ACC112 (cell line): ENCODE measurements at regions not wholly inside any gene's neighbourhood (a gene's known extent, or its start where the extent isn't known, plus 50 kb on each side); places are given as distances from the start of the nearest gene placed in this dataset.
A peak's percentile ranks its signal among the peaks of the same experiment; 100 is the strongest.
"Not testable (repeated sequence)": the region's sequence is repeated elsewhere in the genome, so short reads cannot be mapped to it uniquely, and the experiment has no call there.

ENCODE experiments used
- H2AFZ ChIP-seq: fragments of 200-600 bp; sonication (generic); one replicate; pipeline ENCODE4 v1.6.0; 2017; ENCODE audit warnings: antibody characterized with exemption, low read length; ENCODE audit not compliant: unreplicated experiment
- H3K27ac ChIP-seq: fragments of 200-600 bp; sonication (generic); 2 replicates; pipeline ENCODE4 v1.5.1; 2014; ENCODE audit warnings: low read depth, mild to moderate bottlenecking, antibody characterized with exemption, low read length, moderate library complexity
- H3K27me3 ChIP-seq: fragments of 200-600 bp; sonication (generic); 2 replicates; pipeline ENCODE4 v1.6.1; 2014; ENCODE audit warnings: mild to moderate bottlenecking, antibody characterized with exemption, low read length, moderate library complexity, mixed read lengths; ENCODE audit not compliant: insufficient read depth
- H3K36me3 ChIP-seq: fragments of 200-600 bp; sonication (generic); 2 replicates; pipeline ENCODE4 v1.6.1; 2016; ENCODE audit warnings: mild to moderate bottlenecking, antibody characterized with exemption, low read length, moderate library complexity, mixed read lengths; ENCODE audit not compliant: insufficient read depth
- H3K4me1 ChIP-seq: fragments of 200-600 bp; sonication (generic); one replicate; pipeline ENCODE4 v1.6.1; 2016; ENCODE audit warnings: low read length, mixed read lengths; ENCODE audit not compliant: insufficient read depth, unreplicated experiment, control insufficient read depth
- H3K4me3 ChIP-seq: fragments of 200-600 bp; sonication (generic); 2 replicates; pipeline ENCODE4 v1.5.1; 2014; ENCODE audit warnings: mild to moderate bottlenecking, low read depth, low read length
- H3K79me2 ChIP-seq: fragments of 200-600 bp; sonication (generic); one replicate; pipeline ENCODE4 v1.6.0; 2016; ENCODE audit warnings: low read length; ENCODE audit not compliant: control insufficient read depth, unreplicated experiment, insufficient read depth

- H3K36me3 ChIP-seq: no peaks in the 10 kb centered on the region
- no peaks in the 10 kb centered on the region for H3K79me2 ChIP-seq
- H3K4me1 ChIP-seq: no peaks in the 10 kb centered on the region
- H3K4me3 ChIP-seq: no peak overlapping the region
- no peak overlapping the region for H2AFZ ChIP-seq
- no peaks in the 10 kb centered on the region for H3K27me3 ChIP-seq
- H3K27ac ChIP-seq: no peak overlapping the region
Observed at GRCh38 chr14:39562175-39562574, 129.9 kb upstream of the FBXO33 start.

- no peak overlapping the region for H2AFZ ChIP-seq
- no peak overlapping the region for H3K27ac ChIP-seq
- H3K4me1 ChIP-seq: no peaks in the 10 kb centered on the region
- no peak overlapping the region for H3K4me3 ChIP-seq
- no peaks in the 10 kb centered on the region for H3K36me3 ChIP-seq
- no peaks in the 10 kb centered on the region for H3K27me3 ChIP-seq
- no peaks in the 10 kb centered on the region for H3K79me2 ChIP-seq
Observed at GRCh38 chr14:39558525-39558924, 126.3 kb upstream of the FBXO33 start.

GRCh38 chr14:39555749-39556148 lies 123.5 kb upstream of the FBXO33 start:
- Histone ChIP-seq H3K4me3 (no peak overlapping the region), H3K79me2 (no peaks in the 10 kb centered on the region), H3K27me3 (no peaks in the 10 kb centered on the region), H3K4me1 (no peaks in the 10 kb centered on the region), H3K27ac (no peak overlapping the region), H2AFZ (no peak overlapping the region), H3K36me3 (no peaks in the 10 kb centered on the region)

GRCh38 chr14:39554576-39554975 lies 122.3 kb upstream of the FBXO33 start:
- Histone ChIP-seq H3K4me1 (no peaks in the 10 kb centered on the region), H3K27me3 (no peaks in the 10 kb centered on the region), H3K79me2 (no peaks in the 10 kb centered on the region), H3K36me3 (no peaks in the 10 kb centered on the region), H3K4me3 (no peak overlapping the region), H3K27ac (no peak overlapping the region), H2AFZ (no peak overlapping the region)

- no peak overlapping the region for H3K27ac ChIP-seq
- H3K36me3 ChIP-seq: no peaks in the 10 kb centered on the region
- no peaks in the 10 kb centered on the region for H3K27me3 ChIP-seq
- no peaks in the 10 kb centered on the region for H3K4me1 ChIP-seq
- no peaks in the 10 kb centered on the region for H3K79me2 ChIP-seq
- H2AFZ ChIP-seq: no peak overlapping the region
- H3K4me3 ChIP-seq: no peak overlapping the region
Observed at GRCh38 chr14:39548358-39548757, 116.1 kb upstream of the FBXO33 start.

GRCh38 chr14:39547845-39548244 lies 115.6 kb upstream of the FBXO33 start:
- Histone ChIP-seq H3K27ac (no peak overlapping the region), H2AFZ (no peak overlapping the region), H3K27me3 (no peaks in the 10 kb centered on the region), H3K4me3 (no peak overlapping the region), H3K79me2 (no peaks in the 10 kb centered on the region), H3K36me3 (no peaks in the 10 kb centered on the region), H3K4me1 (no peaks in the 10 kb centered on the region)

GRCh38 chr14:39505812-39506211 lies 73.6 kb upstream of the FBXO33 start:
- no peaks in the 10 kb centered on the region for H3K4me1 ChIP-seq
- H3K27ac ChIP-seq: no peak overlapping the region
- H3K36me3 ChIP-seq: no peaks in the 10 kb centered on the region
- H3K4me3 ChIP-seq: no peak overlapping the region
- H3K79me2 ChIP-seq: no peaks in the 10 kb centered on the region
- H2AFZ ChIP-seq: no peak overlapping the region
- H3K27me3 ChIP-seq: no peaks in the 10 kb centered on the region

GRCh38 chr14:39500253-39500652 lies 68.0 kb upstream of the FBXO33 start:
- H3K4me1 ChIP-seq: no peaks in the 10 kb centered on the region
- no peak overlapping the region for H2AFZ ChIP-seq
- H3K79me2 ChIP-seq: no peaks in the 10 kb centered on the region
- no peaks in the 10 kb centered on the region for H3K36me3 ChIP-seq
- H3K27ac ChIP-seq: no peak overlapping the region
- H3K27me3 ChIP-seq: no peaks in the 10 kb centered on the region; the same call in 1 of the 2 replicates
- H3K4me3 ChIP-seq: no peak overlapping the region

- no peaks in the 10 kb centered on the region for H3K79me2 ChIP-seq
- H3K4me3 ChIP-seq: no peak overlapping the region
- no peak overlapping the region for H3K27ac ChIP-seq
- no peaks in the 10 kb centered on the region; the same call in 1 of the 2 replicates for H3K27me3 ChIP-seq
- H2AFZ ChIP-seq: no peak overlapping the region
- no peaks in the 10 kb centered on the region for H3K4me1 ChIP-seq
- H3K36me3 ChIP-seq: no peaks in the 10 kb centered on the region
Observed at GRCh38 chr14:39499514-39499913, 67.3 kb upstream of the FBXO33 start.

- H3K4me1 ChIP-seq, H3K4me3 ChIP-seq: not testable (repeated sequence)
Observed at GRCh38 chr14:39497677-39498076, 65.4 kb upstream of the FBXO33 start.

GRCh38 chr14:39492267-39492666 lies 60.0 kb upstream of the FBXO33 start:
- Histone ChIP-seq H3K79me2 (no peaks in the 10 kb centered on the region), H3K27me3 (peaks cover 15% of the 10 kb centered on the region; the same call in 1 of the 2 replicates), H3K36me3 (no peaks in the 10 kb centered on the region), H3K4me1 (peaks cover 16% of the 10 kb centered on the region), H2AFZ (peak overlapping the region; percentile 74), H3K27ac (peak overlapping the region; percentile 62), H3K4me3 (peak overlapping the region; percentile 22)

More at GRCh38 chr14:39497677-39498076, 65.4 kb upstream of the FBXO33 start:
- H3K27ac ChIP-seq, H3K27me3 ChIP-seq, H2AFZ ChIP-seq, H3K79me2 ChIP-seq, H3K36me3 ChIP-seq: not testable (repeated sequence)
